ENCODE measurements at regions not wholly inside any gene's neighbourhood (a gene's known extent, or its start where the extent isn't known, plus 50 kb on each side); places are given as distances from the start of the nearest gene placed in this dataset.

GRCh38 chr10:111944331-111944730 is 239.2 kb downstream of the GPAM start:
- DNase-seq (no peak), ATAC-seq (ENCODE audit: low read depth) (no peak)
- no peaks in the 10 kb centered on the region for H3K27me3 Mint-ChIP-seq
- no peaks in the 10 kb centered on the region for H3K36me3 Mint-ChIP-seq
- no peak overlapping the region for H3K4me3 Mint-ChIP-seq
- no peak overlapping the region for H3K27ac Mint-ChIP-seq
- H3K9me3 Mint-ChIP-seq = peaks cover 9% of the 10 kb centered on the region
- POLR2A ChIA-PET = no interaction called here
- H3K4me1 Mint-ChIP-seq = no peaks in the 10 kb centered on the region

DNA sequence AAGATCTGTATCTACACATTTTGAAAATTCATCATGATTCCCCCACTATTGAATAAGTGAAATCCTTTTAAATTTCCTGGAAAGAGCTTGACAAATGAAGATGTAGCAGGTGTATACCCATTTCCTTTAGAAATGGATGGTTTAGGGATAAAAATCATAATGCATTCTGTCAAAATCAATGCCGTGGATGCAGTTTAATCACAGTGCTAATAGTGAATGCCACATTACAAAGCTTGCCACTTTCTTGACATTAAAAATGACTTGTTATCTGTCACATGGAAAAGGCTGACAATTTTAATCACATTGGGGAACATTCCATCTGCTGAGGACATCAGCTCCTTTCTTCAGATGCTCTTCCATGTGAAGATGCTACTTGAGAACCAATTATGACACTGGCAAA is 229.6 kb downstream of the GPAM start:
- Mint-ChIP-seq H3K27ac (no peak overlapping the region), H3K9me3 (peaks cover 2% of the 10 kb centered on the region), H3K4me1 (no peaks in the 10 kb centered on the region), H3K36me3 (no peaks in the 10 kb centered on the region), H3K27me3 (no peaks in the 10 kb centered on the region), H3K4me3 (no peak overlapping the region)
- POLR2A ChIA-PET = no interaction called here
- ATAC-seq (ENCODE audit: low read depth) (no peak), DNase-seq (no peak)

- Mint-ChIP-seq H3K9me3 (peaks cover 2% of the 10 kb centered on the region), H3K27me3 (no peaks in the 10 kb centered on the region), H3K4me1 (no peaks in the 10 kb centered on the region), H3K27ac (no peak overlapping the region), H3K36me3 (no peaks in the 10 kb centered on the region), H3K4me3 (no peak overlapping the region)
- DNase-seq = no peak
- ATAC-seq (ENCODE audit: low read depth) = no peak
- POLR2A ChIA-PET = no interaction called here
These were observed 229.2 kb downstream of the GPAM start for GRCh38 chr10:111954386-111954785.

- ATAC-seq (ENCODE audit: low read depth) (no peak), DNase-seq (no peak)
- POLR2A ChIA-PET = no interaction called here
- no peaks in the 10 kb centered on the region for H3K36me3 Mint-ChIP-seq
- peaks cover 2% of the 10 kb centered on the region for H3K9me3 Mint-ChIP-seq
- H3K27me3 Mint-ChIP-seq = no peaks in the 10 kb centered on the region
- H3K27ac Mint-ChIP-seq = no peak overlapping the region
- H3K4me1 Mint-ChIP-seq = no peaks in the 10 kb centered on the region
- H3K4me3 Mint-ChIP-seq = no peak overlapping the region
These were observed 226.7 kb downstream of the GPAM start for GRCh38 chr10:111956841-111957240.

- no peaks in the 10 kb centered on the region for H3K27me3 Mint-ChIP-seq
- ATAC-seq (ENCODE audit: low read depth) = no peak
- H3K4me1 Mint-ChIP-seq = no peaks in the 10 kb centered on the region
- H3K9me3 Mint-ChIP-seq = no peaks in the 10 kb centered on the region
- H3K27ac Mint-ChIP-seq = no peak overlapping the region
- no peak for DNase-seq
- H3K4me3 Mint-ChIP-seq = no peak overlapping the region
- no peaks in the 10 kb centered on the region for H3K36me3 Mint-ChIP-seq
- POLR2A ChIA-PET = no interaction called here
These were observed 220.6 kb downstream of the GPAM start for GRCh38 chr10:111962951-111963350.

- Mint-ChIP-seq H3K9me3 (no peaks in the 10 kb centered on the region), H3K36me3 (no peaks in the 10 kb centered on the region), H3K4me1 (no peaks in the 10 kb centered on the region), H3K27ac (no peak overlapping the region), H3K4me3 (no peak overlapping the region), H3K27me3 (no peaks in the 10 kb centered on the region)
- DNase-seq (no peak), ATAC-seq (ENCODE audit: low read depth) (no peak)
- POLR2A ChIA-PET = no interaction called here
These were observed 216.4 kb downstream of the GPAM start for GRCh38 chr10:111967116-111967515.

- Mint-ChIP-seq H3K9me3 (no peaks in the 10 kb centered on the region), H3K4me1 (no peaks in the 10 kb centered on the region), H3K27ac (no peak overlapping the region), H3K36me3 (no peaks in the 10 kb centered on the region), H3K4me3 (no peak overlapping the region), H3K27me3 (no peaks in the 10 kb centered on the region)
- no peak for ATAC-seq (ENCODE audit: low read depth)
- no peak for DNase-seq
- POLR2A ChIA-PET = no interaction called here
These were observed 216.0 kb downstream of the GPAM start for GRCh38 chr10:111967547-111967946.

DNA sequence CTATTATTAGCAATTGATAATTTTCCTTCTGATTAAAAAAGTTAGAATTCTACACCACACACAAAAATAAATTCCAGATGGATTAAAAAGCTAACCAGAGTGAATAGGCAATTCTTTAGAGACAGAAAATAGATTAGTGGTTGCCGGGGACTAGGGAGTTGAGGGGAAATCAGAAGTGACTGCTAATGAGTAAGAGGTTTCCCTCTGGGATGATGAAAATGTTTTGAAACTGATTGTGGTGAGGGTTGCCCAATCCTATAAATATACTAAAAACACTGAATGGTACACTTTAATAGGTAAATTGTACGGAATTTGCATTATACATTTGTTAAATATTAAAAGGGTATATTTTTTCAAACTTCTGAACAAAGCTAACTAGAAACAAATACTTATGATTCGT is 214.9 kb downstream of the GPAM start:
- ATAC-seq (ENCODE audit: low read depth) = no peak
- no peak overlapping the region for H3K27ac Mint-ChIP-seq
- H3K27me3 Mint-ChIP-seq = no peaks in the 10 kb centered on the region
- H3K9me3 Mint-ChIP-seq = no peaks in the 10 kb centered on the region
- DNase-seq = no peak
- no peaks in the 10 kb centered on the region for H3K4me1 Mint-ChIP-seq
- POLR2A ChIA-PET = no interaction called here
- H3K36me3 Mint-ChIP-seq = no peaks in the 10 kb centered on the region
- H3K4me3 Mint-ChIP-seq = no peak overlapping the region

- no peaks in the 10 kb centered on the region for H3K36me3 Mint-ChIP-seq
- H3K27me3 Mint-ChIP-seq = no peaks in the 10 kb centered on the region
- no peaks in the 10 kb centered on the region for H3K9me3 Mint-ChIP-seq
- H3K27ac Mint-ChIP-seq = no peak overlapping the region
- DNase-seq (no peak), ATAC-seq (ENCODE audit: low read depth) (no peak)
- no peak overlapping the region for H3K4me3 Mint-ChIP-seq
- no peaks in the 10 kb centered on the region for H3K4me1 Mint-ChIP-seq
- POLR2A ChIA-PET = no interaction called here
These were observed 213.5 kb downstream of the GPAM start for GRCh38 chr10:111970111-111970510.

DNA sequence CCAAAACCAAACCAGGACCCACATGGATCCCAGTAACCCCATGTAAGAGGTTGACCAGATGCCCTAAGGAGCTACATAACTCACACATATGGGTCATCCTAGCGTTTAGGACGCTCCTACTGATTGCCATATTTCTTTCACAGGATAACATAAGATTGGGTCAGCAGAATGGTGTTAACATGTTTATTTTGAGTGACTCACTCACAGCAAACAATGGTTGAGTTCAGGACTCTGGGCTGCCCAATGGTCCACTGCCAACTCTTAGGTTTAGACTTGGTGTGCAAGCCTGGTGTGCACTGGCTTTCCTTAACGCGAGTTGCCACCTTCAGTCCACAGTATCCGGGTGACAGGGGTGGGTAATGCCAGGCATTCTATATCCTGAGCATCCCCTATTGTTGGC is 211.5 kb downstream of the GPAM start:
- H3K4me3 Mint-ChIP-seq = no peak overlapping the region
- H3K27ac Mint-ChIP-seq = no peak overlapping the region
- H3K36me3 Mint-ChIP-seq = no peaks in the 10 kb centered on the region
- no peaks in the 10 kb centered on the region for H3K27me3 Mint-ChIP-seq
- DNase-seq (no peak), ATAC-seq (ENCODE audit: low read depth) (no peak)
- POLR2A ChIA-PET = no interaction called here
- H3K9me3 Mint-ChIP-seq = no peaks in the 10 kb centered on the region
- H3K4me1 Mint-ChIP-seq = no peaks in the 10 kb centered on the region

DNA sequence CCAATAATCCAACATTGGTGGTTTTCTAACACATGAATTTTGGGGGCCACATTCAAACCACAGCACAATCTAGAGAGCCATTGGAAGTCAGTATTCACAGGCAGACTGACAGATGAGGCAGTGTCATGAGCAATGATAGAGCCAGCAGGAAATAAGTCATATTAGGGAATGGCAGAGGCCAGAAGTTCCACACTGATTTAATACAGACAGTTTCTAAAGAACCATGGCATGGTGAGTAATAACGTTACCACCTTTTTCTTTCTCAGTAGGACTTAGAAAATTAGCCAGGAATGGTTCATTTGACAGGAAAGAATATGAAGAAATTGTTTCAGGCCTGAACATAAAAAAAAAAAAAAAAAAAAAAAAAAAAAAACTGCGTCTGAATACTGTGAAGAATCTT is 210.3 kb downstream of the GPAM start:
- H3K4me3 Mint-ChIP-seq = no peak overlapping the region
- H3K9me3 Mint-ChIP-seq = no peaks in the 10 kb centered on the region

GRCh38 chr10:111973826-111974225 is 209.7 kb downstream of the GPAM start:
- H3K36me3 Mint-ChIP-seq = no peaks in the 10 kb centered on the region
- DNase-seq (no peak), ATAC-seq (ENCODE audit: low read depth) (no peak)
- H3K27me3 Mint-ChIP-seq = no peaks in the 10 kb centered on the region
- POLR2A ChIA-PET = no interaction called here
- no peak overlapping the region for H3K27ac Mint-ChIP-seq
- no peak overlapping the region for H3K4me3 Mint-ChIP-seq
- H3K4me1 Mint-ChIP-seq = no peaks in the 10 kb centered on the region
- no peaks in the 10 kb centered on the region for H3K9me3 Mint-ChIP-seq

More for the DNA sequence above, 210.3 kb downstream of the GPAM start:
- POLR2A ChIA-PET = no interaction called here
- no peak for DNase-seq
- no peaks in the 10 kb centered on the region for H3K4me1 Mint-ChIP-seq
- no peaks in the 10 kb centered on the region for H3K27me3 Mint-ChIP-seq
- H3K27ac Mint-ChIP-seq = no peak overlapping the region
- no peak for ATAC-seq (ENCODE audit: low read depth)
- H3K36me3 Mint-ChIP-seq = no peaks in the 10 kb centered on the region

DNA sequence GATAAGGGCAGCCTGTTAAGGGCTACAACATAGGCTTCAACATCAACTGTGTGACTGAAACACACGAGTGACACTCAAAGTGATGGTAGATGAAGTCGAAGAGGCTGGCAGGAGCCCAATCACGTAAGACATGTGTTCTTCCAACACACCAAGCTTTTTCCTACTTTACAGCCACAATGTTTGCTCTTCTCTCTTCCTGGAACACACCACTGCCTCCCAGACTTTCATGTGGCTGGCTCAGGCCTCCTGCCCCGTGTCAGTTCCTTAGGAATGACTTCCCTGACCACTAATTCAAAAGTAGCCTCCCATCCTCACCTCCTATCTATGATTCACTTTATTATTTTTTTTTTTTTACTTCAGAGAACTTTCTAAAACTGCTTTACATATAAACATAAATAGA is 209.2 kb downstream of the GPAM start:
- DNase-seq (no peak), ATAC-seq (ENCODE audit: low read depth) (no peak)
- H3K9me3 Mint-ChIP-seq = no peaks in the 10 kb centered on the region
- no peaks in the 10 kb centered on the region for H3K4me1 Mint-ChIP-seq
- no peaks in the 10 kb centered on the region for H3K36me3 Mint-ChIP-seq
- no peaks in the 10 kb centered on the region for H3K27me3 Mint-ChIP-seq
- no peak overlapping the region for H3K4me3 Mint-ChIP-seq
- H3K27ac Mint-ChIP-seq = no peak overlapping the region
- POLR2A ChIA-PET = no interaction called here

DNA sequence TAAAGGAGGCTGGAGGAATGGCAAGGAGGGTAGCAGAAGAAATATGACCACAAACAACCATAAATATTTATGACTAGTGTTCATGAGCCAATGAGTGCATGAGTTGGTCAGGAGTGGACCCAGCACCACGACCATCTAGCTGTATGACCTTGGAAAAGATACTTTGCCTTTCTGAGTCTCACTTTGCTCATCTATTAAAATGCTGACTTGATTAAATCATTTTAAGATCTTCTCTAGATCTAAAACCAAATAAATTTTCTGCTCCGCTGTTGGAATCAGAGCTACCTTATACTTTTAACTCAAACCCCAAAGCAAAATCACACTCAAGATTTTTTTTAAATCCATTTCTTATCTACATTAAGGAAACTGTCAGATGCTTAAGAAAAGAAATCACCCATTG is 207.0 kb downstream of the GPAM start:
- no peaks in the 10 kb centered on the region for H3K36me3 Mint-ChIP-seq
- no peaks in the 10 kb centered on the region for H3K27me3 Mint-ChIP-seq
- no peak overlapping the region for H3K4me3 Mint-ChIP-seq

DNA sequence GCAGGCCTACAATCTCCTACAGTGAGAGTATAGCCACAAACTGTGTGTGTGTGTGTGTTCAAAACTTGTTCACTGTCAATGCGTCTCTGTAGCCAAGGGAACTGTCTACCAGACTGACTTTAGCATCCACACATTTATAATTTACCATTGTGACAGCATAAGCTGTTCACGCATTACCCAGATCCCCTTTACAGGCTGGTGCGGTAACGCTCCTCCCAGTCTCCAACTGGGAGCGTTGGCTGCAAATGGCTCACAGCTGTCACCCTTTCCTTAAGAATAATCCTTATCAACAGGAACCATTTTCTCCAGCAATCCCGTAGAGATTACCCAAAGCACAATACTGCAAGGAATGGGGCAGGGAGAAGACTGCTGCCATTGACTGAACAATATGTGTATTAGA is 199.5 kb downstream of the GPAM start:
- no peak for ATAC-seq (ENCODE audit: low read depth)
- POLR2A ChIA-PET = no interaction called here

More for the DNA sequence above, 207.0 kb downstream of the GPAM start:
- H3K27ac Mint-ChIP-seq = no peak overlapping the region
- ATAC-seq (ENCODE audit: low read depth) (no peak), DNase-seq (no peak)
- H3K9me3 Mint-ChIP-seq = no peaks in the 10 kb centered on the region
- no peaks in the 10 kb centered on the region for H3K4me1 Mint-ChIP-seq
- POLR2A ChIA-PET = no interaction called here

More for the DNA sequence above, 199.5 kb downstream of the GPAM start:
- Mint-ChIP-seq H3K27ac (no peak overlapping the region), H3K4me3 (no peak overlapping the region), H3K4me1 (no peaks in the 10 kb centered on the region), H3K36me3 (no peaks in the 10 kb centered on the region), H3K9me3 (no peaks in the 10 kb centered on the region), H3K27me3 (peaks cover 3% of the 10 kb centered on the region)
- no peak for DNase-seq
